Heart left ventricle (tissue), 16 donors: ENCODE measurements at regions not wholly inside any gene's neighbourhood (a gene's known extent, or its start where the extent isn't known, plus 50 kb on each side); places are given as distances from the start of the nearest gene placed in this dataset.
"Not testable (repeated sequence)": the region's sequence is repeated elsewhere in the genome, so short reads cannot be mapped to it uniquely, and the experiment has no call there.

Experiments
- ATAC-seq, 4 donors: fragments of 200-7000 bp; cut with Tn5 transposase; one replicate each; pipeline ENCODE4 v1.9.1; 2020 to 2022; ENCODE audit warnings: moderate library complexity in 4 of 4, mild to moderate bottlenecking in 3 of 4, moderate number of reproducible peaks in 1 of 4
- DNase-seq, 5 donors: peaks; one replicate each; pipeline ENCODE4 v3.0.0-alpha.2; 2020
- H3K27ac ChIP-seq, 12 donors: fragments of 200-600 bp; sonication (generic) in 4 of 12; one replicate each; pipeline versions ENCODE4 v1.5.0 to v1.8.0; 2016 to 2022; ENCODE audit warnings: mild to moderate bottlenecking in 2 of 12
- H3K27me3 ChIP-seq, 9 donors: fragments of 200-600 bp; sonication (generic) in 2 of 9; one replicate each; pipeline versions ENCODE4 v1.5.1 to v1.8.0; 2016 to 2022; ENCODE audit warnings: mild to moderate bottlenecking in 3 of 9
- H3K36me3 ChIP-seq, 9 donors: fragments of 200-600 bp; sonication (generic) in 2 of 9; one replicate each; pipeline versions ENCODE4 v1.5.0 to v1.8.0; 2018 to 2022; ENCODE audit warnings: mild to moderate bottlenecking in 2 of 9
- H3K4me1 ChIP-seq, 12 donors: fragments of 200-600 bp; sonication (generic) in 4 of 12; one replicate each; pipeline versions ENCODE4 v1.5.0 to v1.8.0; 2016 to 2022; ENCODE audit warnings: mild to moderate bottlenecking in 3 of 12
- H3K4me3 ChIP-seq, 12 donors: fragments of 200-600 bp; sonication (generic) in 4 of 12; one replicate each; pipeline versions ENCODE4 v1.5.0 to v1.8.0; 2017 to 2022; ENCODE audit warnings: mild to moderate bottlenecking in 9 of 12, moderate library complexity in 4 of 12
- H3K9me3 ChIP-seq, 12 donors: fragments of 200-600 bp; sonication (generic) in 4 of 12; one replicate each; pipeline versions ENCODE4 v1.5.0 to v1.8.0; 2016 to 2022; ENCODE audit warnings: mild to moderate bottlenecking in 1 of 12
- POLR2A ChIP-seq, 2 donors: fragments of 450-650 bp; IDR thresholded peaks; one replicate each; pipeline ENCODE4 v1.6.1; 2017; ENCODE audit warnings: antibody characterized with exemption in 2 of 2, mild to moderate bottlenecking in 2 of 2, moderate library complexity in 2 of 2
- WGBS, 4 donors: extraction: QIAGEN DNeasy Blood & Tissue Kit in 2 of 4; methylation state at CpG; one replicate each; pipeline versions ENCODE4 v1.1.5 to v1.1.7; 2013 to 2018; 5-methylcytosine and 5-hydroxymethylcytosine counted together
- intact Hi-C, 10 donors: fragments of 100-400 bp; cut with DNase I; formaldehyde crosslinking; loops; one replicate each; pipeline versions ENCODE4 v1.11.1 to v1.14.2; 2022
- TF ChIP-seq, protein P1 (sequence below), 12 donors: fragments of 200-600 bp; sonication (generic) in 4 of 12; IDR thresholded peaks; one replicate each; pipeline versions ENCODE4 v1.5.0 to v1.8.0; 2018 to 2022; ENCODE audit warnings: antibody characterized with exemption in 12 of 12, mild to moderate bottlenecking in 5 of 12
- donor health status: ischemic (EF 13 %, LVEDD 7.1; RV severe dilation, severe dysfunction).
- donor health status: healthy with polysubstance abuse.
- donor health status: DM: no; HTN: yes; CAD: no.
- donor health status: DM: no; HTN: no; CAD: no.
- donor health status: ischemic (EF 25% LVEDD 6.9; RV normal size, moderate dysfunction).
- donor health status: ischemic (EF 25% LVEDD 5.7; RV mildly dilated, moderate dysfunction).
- donor health status: healthy.
- donor health status: DM: yes; HTN: yes; CAD: no.
- donor health status: ischemic (EF 35%, LVEDD 5.7; RV mildly dilated, moderate dysfunction).
- donor health status: nonischemic (EF 11% LVEDD 7.7; RV severe dilation, severe dysfunction).
- donor health status: DM: yes; HTN: yes; CAD: no.
- donor health status: PGD.
- donor health status: ischemic (EF 29% LVEDD 5.4; RV normal size, mild dysfunction).
- donor health status: nonischemic (EF 23%, LVEDD 6.1; RV moderate dilation, normal function).

DNA sequence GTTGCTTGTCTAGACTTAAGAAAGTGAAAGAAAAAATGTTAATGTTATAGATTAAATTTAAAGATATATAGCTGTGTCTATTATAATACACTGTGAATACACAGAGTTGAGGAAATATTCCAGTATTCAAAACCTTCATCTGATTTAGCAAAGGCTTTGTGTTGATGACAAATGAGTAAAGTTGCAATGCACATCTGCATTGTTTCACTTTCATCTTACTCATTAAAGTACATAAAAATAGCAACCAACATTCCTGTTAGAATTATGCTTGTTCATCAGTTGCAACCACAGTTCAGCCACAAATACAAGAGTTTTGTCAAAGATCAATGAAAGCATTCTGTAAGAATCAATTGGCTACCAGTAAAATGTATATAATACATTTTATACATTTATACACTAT lies 346.4 kb upstream of the SLC7A11 start:
- no peaks in the 10 kb centered on the region for H3K4me1 ChIP-seq
- H3K9me3 ChIP-seq: peaks cover 0 to 3% (median 0%) of the 10 kb centered on the region in 12 donors
- no peak overlapping the region for H3K27ac ChIP-seq
- no peak for DNase-seq
- no peak overlapping the region for H3K4me3 ChIP-seq
- TF ChIP-seq POLR2A (IDR thresholded peaks at IDR 0.05): no peak
- TF ChIP-seq, protein P1, sequence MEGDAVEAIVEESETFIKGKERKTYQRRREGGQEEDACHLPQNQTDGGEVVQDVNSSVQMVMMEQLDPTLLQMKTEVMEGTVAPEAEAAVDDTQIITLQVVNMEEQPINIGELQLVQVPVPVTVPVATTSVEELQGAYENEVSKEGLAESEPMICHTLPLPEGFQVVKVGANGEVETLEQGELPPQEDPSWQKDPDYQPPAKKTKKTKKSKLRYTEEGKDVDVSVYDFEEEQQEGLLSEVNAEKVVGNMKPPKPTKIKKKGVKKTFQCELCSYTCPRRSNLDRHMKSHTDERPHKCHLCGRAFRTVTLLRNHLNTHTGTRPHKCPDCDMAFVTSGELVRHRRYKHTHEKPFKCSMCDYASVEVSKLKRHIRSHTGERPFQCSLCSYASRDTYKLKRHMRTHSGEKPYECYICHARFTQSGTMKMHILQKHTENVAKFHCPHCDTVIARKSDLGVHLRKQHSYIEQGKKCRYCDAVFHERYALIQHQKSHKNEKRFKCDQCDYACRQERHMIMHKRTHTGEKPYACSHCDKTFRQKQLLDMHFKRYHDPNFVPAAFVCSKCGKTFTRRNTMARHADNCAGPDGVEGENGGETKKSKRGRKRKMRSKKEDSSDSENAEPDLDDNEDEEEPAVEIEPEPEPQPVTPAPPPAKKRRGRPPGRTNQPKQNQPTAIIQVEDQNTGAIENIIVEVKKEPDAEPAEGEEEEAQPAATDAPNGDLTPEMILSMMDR (IDR thresholded peaks at IDR 0.05): no peak
- intact Hi-C loops: no loop called here
- H3K36me3 ChIP-seq: no peaks in the 10 kb centered on the region
- no peaks in the 10 kb centered on the region for H3K27me3 ChIP-seq
- ATAC-seq: no peak

- no peak for DNase-seq
- Histone ChIP-seq H3K27me3 (no peaks in the 10 kb centered on the region), H3K9me3 (peaks cover 0 to 65% (median 22%) of the 10 kb centered on the region in 12 donors), H3K4me3 (no peak overlapping the region), H3K27ac (no peak overlapping the region), H3K36me3 (no peaks in the 10 kb centered on the region), H3K4me1 (no peaks in the 10 kb centered on the region)
- WGBS, 4 donors: 92 to 96% (median 94%) methylated on average over 2 of the region's 2 CpGs
- intact Hi-C loops: no loop called here
- TF ChIP-seq, protein P1 (IDR thresholded peaks at IDR 0.05): no peak
- TF ChIP-seq POLR2A (IDR thresholded peaks at IDR 0.05): no peak
- ATAC-seq: no peak
These were observed 337.0 kb upstream of the SLC7A11 start for GRCh38 chr4:138579146-138579545.

- ATAC-seq, H3K4me1 ChIP-seq, H3K27ac ChIP-seq, H3K4me3 ChIP-seq, H3K27me3 ChIP-seq, H3K36me3 ChIP-seq, DNase-seq, intact Hi-C loops: not testable (repeated sequence)
- H3K9me3 ChIP-seq: peaks cover 0 to 65% (median 22%) of the 10 kb centered on the region in 12 donors
- WGBS, 4 donors: 85 to 93% (median 87%) methylated on average over 3 of the region's 3 CpGs
These were observed 335.7 kb upstream of the SLC7A11 start for GRCh38 chr4:138577826-138578225.

- peaks cover 0 to 7% (median 0%) of the 10 kb centered on the region in 12 donors for H3K4me1 ChIP-seq
- H3K27me3 ChIP-seq: no peaks in the 10 kb centered on the region
- no peaks in the 10 kb centered on the region for H3K36me3 ChIP-seq
- DNase-seq: no peak
- no peak overlapping the region for H3K4me3 ChIP-seq
- H3K9me3 ChIP-seq: peaks cover 0 to 63% (median 22%) of the 10 kb centered on the region in 12 donors
- H3K27ac ChIP-seq: no peak overlapping the region
- no peak for TF ChIP-seq POLR2A (IDR thresholded peaks at IDR 0.05)
- TF ChIP-seq, protein P1 (IDR thresholded peaks at IDR 0.05): no peak
- no peak for ATAC-seq
- intact Hi-C loops: no loop called here
These were observed 335.0 kb upstream of the SLC7A11 start for GRCh38 chr4:138577145-138577544.

DNA sequence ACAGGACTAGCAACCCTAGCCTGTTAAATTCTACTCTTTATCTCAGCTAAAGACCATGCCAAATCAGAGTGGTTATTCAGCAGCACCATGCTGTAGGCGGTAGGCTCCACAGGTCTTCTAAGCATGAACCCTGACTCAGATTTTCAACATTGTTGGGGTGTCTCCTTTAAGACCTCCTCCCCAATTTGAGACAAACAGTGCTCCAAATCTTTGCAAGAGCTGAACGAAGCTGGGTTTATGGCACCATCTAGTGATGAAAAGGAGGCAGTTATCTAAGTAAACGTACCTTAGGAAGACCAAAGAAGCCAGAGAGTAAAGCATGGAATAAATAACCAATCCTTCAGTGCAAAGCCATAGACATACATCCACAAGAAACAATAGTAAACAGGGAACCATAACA lies 334.5 kb upstream of the SLC7A11 start:
- no peak overlapping the region for H3K4me3 ChIP-seq
- H3K27ac ChIP-seq: no peak overlapping the region
- H3K9me3 ChIP-seq: peaks cover 0 to 58% (median 22%) of the 10 kb centered on the region in 12 donors
- no peaks in the 10 kb centered on the region for H3K36me3 ChIP-seq
- intact Hi-C loops: no loop called here
- H3K4me1 ChIP-seq: peaks cover 0 to 7% (median 0%) of the 10 kb centered on the region in 12 donors
- no peak for TF ChIP-seq POLR2A (IDR thresholded peaks at IDR 0.05)
- TF ChIP-seq, protein P1 (IDR thresholded peaks at IDR 0.05): no peak
- H3K27me3 ChIP-seq: no peaks in the 10 kb centered on the region
- DNase-seq: no peak
- WGBS, 4 donors: 49 to 53% (median 51%) methylated on average over 3 of the region's 3 CpGs
- ATAC-seq: no peak
